GM21529 (cell line): ENCODE measurements at regions not wholly inside any gene's neighbourhood (a gene's known extent, or its start where the extent isn't known, plus 50 kb on each side); places are given as distances from the start of the nearest gene placed in this dataset.

ENCODE experiments used
- ATAC-seq: cut with Tn5 transposase; IDR thresholded peaks from one replicate; pipeline ENCODE4 v1.9.1; 2021; ENCODE audit not compliant: unreplicated experiment

DNA sequence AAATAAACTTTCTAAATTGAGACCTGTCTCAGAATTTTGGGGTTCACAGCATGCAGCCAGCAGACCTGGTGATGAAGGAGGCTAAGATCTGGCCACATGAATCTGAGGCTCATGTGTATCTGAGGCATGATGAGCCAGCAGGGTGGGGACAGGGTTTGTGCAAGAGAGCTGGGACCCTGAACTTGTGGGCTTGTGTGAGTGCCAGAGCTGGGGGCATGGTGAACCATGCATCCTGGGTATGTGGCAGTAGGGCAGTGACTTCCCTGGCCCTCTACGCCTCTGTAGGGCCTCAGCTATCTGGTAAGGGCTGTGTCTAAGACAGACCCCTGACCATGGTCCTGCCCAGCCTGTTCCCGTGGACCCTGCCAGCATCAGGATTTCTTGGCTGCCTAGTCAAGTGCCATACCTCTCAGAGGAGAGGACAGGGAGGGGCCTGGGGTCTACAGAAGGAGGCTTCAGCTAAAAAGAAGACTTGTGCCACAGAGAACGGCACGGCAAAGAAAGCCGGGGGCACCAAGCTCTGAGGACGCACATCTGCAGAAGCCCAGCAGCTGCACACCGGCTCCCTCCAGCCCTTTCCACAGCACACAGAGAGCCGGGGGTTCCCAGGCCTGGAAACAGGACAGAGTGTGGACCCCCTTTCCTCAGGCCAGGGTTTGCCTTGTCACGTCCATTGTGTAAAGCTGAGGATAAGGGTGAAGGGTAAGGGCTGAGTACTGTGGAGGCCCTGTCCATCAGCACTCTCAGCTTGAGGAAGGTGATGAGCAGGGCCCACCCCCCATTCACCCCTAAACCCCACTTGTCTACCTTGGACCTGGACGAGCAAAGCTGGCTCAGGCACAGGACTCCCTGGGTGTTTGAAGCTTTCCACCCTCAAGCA lies 130.1 kb downstream of the MRPL36 start:
- no peak for ATAC-seq

- no peak for ATAC-seq
These were observed 131.4 kb downstream of the MRPL36 start for GRCh38 chr5:1668141-1668721.

DNA sequence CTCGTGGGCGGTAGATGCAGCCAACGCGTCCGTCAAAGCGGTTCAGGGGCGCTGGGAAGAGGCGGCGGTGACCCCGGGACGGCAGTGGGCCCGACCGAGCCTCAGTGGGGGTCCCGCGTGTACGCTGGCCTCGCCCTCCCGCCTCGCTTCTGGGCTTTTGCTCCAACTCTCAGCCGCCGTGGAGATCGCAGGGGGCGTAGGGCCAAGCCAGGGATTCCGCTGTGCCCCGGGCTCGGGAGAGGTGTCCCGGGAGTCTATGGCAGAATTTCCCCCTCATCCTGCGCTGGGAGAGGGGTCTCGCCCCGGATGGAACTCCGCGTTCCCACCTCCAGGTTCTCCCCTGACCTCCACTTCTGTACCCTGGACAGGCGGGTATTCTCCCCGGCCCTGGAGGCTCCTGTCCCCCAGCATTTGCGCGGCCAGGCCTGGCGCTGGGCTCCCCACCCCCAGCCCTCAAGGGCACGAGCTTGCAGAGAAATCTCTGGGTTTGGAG lies 131.9 kb downstream of the MRPL36 start:
- no peak for ATAC-seq

DNA sequence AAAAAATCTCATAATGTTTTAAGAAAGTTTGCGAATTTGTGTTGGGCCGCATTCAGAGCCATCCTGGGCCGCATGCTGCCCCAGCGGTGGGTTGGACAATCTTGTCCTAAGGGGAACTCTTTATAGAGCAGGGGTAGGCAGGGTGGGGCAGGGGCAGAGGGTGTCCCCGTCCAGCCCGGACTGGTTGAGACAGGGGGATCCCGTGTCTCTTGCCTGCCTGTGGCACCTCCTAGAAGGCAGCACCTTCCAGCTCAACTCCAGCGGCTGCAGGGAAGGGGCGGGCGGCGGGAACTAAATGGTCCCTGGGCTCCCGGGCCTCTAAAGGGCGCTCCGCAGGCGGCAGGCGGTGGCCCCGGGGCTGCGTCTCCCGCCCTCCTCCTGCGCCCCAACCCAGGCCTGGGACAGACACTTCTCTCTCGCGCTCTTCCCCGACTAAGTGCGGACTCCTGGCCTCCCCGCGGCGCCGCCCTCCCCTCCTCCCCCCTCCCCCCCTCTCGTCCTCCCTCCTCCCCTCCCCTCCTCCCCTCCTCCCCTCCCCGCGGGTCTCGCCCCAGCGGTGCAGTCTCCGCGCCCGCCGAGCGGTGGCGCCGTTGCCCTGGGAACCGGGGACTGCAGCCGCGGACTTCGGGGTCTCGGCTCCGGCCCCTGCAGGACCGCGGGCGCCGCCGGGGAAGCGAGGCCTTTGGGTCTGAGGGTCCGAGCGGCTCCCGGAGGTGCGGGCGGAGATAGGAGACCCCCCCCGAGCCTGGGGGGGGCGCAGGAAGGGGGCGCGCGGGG lies 132.6 kb downstream of the MRPL36 start:
- no peak for ATAC-seq

DNA sequence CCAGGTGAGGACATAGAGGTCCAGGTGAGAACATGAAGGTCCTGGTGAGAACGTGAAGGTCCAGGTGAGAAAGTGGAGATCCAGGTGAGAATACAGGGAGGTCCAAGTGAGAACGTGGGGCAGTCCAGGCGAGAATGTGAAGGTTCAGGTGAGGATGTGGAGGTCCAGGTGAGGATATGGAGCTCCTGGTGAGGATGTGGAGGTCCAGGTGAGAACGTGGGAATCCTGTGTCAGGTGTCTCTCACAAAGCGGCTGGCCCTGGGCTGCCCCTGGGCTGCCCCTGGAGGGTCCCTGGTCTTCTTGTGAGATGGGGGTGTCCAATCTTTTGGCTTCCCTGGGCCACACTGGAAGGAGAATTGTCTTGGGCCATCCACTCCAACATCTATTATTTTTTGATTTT lies 133.4 kb downstream of the MRPL36 start:
- ATAC-seq: no peak

DNA sequence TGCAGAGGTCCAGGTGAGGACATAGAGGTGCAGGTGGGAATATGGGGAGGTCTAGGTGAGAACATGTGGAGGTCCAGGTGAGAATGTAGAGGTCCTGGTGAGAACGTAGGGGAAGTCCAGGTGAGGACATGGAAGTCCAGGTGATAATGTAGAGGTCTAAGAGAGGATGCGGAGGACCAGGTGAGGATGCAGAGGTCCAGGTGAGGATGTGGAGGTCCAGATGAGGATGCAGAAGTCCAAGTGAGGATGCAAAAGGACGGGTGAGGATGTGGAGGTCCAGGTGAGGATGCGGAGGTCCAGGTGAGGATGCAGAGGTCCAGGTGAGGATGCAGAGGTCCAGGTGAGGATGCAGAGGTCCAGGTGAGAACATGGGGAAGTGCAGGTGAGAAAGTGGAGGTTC lies 133.8 kb downstream of the MRPL36 start:
- no peak for ATAC-seq

DNA sequence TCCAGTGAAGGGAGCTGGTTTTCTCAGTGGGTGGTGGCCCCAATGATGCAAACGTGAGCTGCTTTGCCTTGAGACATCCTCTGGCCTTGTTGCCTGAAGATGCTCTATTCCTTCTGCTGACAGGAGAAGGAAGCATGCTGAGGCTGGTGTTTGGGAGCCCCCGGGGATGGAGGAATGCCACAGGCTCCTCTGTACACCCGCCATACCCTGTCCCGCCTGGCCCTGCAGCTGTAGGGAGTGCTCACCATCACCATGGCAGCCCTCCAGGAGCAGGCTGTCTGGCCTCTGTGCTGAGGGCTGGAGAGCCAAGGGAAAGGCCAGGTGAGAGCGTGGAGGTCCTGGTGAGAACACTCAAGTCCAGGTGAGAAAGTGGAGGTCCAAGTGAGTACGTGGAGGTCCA lies 134.4 kb downstream of the MRPL36 start:
- ATAC-seq: no peak

- no peak for ATAC-seq
These were observed 136.5 kb downstream of the MRPL36 start for GRCh38 chr5:1663186-1663585.

DNA sequence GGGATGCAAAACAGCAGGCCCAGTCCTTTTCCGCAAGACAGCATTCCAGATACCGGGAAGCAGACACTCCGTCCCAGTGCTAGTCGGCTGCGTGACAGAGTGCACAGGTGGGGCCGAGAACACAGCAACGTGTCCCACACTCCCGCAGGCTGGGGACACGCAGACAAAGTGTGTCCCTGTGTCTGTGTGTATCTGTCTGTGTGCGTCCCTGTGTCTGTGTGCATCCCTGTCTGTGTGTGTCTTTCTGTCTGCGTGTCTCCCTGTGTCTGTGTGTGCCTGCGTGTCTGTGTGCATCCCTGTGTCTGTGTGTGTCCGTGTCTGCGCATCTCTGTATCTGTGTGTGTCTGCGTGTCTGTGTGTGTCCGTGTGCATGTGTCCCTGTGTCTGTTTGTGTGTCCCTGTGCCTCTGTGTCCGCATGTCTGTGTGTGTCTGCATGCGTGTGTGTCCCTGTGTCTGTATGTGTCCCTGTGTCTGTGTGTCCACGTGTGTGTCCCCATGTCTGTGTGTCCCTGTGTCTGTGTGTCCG lies 137.0 kb downstream of the MRPL36 start:
- no peak for ATAC-seq

- ATAC-seq: no peak
These were observed 137.6 kb downstream of the MRPL36 start for GRCh38 chr5:1661831-1662558.

- no peak for ATAC-seq
These were observed 137.6 kb upstream of the LPCAT1 start for GRCh38 chr5:1661311-1661710.

DNA sequence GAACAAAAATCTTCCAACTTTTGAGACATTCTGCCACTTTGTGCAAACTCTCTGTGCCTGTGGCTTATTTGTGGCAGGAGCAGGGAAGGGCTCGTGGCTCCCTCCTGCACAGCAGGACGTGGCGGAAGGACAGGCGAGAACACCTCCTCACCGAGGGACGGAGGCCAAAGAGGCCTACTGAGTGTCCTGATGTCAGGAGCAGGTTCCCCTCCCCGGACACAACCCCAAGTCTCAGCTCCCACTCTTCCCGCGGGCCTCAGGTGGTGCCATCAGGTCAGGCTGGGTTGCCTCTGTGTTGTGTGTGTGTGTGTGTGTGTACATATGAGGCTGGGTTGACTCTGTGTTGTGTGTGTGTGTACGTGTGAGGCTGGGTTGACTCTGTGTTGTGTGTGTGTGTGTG lies 136.8 kb upstream of the LPCAT1 start:
- no peak for ATAC-seq

- ATAC-seq: no peak
These were observed 136.2 kb upstream of the LPCAT1 start for GRCh38 chr5:1660001-1660400.

- ATAC-seq: no peak
These were observed 135.6 kb upstream of the LPCAT1 start for GRCh38 chr5:1659100-1659981.

GRCh38 chr5:1658665-1659064 lies 134.9 kb upstream of the LPCAT1 start:
- ATAC-seq: no peak

- no peak for ATAC-seq
These were observed 133.5 kb upstream of the LPCAT1 start for GRCh38 chr5:1657161-1657741.

GRCh38 chr5:1656271-1656975 lies 132.7 kb upstream of the LPCAT1 start:
- ATAC-seq: no peak

DNA sequence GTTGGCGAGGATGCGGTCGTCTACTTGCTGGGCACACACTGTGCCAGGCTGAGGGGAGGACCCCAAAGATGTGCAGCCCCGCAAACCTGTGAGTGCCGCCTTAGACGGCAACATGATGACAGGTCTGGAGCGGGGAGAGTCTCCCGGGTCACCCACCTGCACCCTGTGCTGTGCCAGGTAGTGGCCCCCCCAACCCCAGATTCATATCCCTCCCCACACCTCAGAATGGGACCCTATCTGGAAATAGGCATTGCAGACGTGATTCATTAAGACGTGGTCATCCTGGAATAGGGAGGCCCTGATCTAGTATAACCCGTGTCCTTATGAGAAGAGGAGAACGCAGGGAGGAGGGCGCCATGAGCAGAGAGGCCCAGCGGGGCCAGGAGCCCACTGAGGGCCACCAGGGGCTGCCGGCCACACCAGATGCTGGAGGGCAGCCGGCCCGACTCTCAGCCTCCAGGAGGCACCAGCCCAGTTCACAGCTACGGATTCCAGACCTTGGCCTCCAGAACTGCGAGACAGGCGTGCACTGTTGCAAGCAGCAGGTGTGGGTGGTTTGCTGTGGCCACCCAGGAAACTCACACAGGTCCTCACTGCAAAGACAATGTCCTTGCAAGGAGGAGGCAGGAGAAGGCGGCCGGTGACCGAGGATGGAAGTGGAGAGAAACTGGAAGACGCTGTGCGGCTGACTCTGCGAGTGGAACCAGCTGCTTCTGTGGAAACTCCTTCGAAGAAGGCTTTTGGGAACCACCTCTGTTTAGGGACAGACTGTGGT lies 131.9 kb upstream of the LPCAT1 start:
- no peak for ATAC-seq
